ENCODE measurements at regions not wholly inside any gene's neighbourhood (a gene's known extent, or its start where the extent isn't known, plus 50 kb on each side); places are given as distances from the start of the nearest gene placed in this dataset.

DNA sequence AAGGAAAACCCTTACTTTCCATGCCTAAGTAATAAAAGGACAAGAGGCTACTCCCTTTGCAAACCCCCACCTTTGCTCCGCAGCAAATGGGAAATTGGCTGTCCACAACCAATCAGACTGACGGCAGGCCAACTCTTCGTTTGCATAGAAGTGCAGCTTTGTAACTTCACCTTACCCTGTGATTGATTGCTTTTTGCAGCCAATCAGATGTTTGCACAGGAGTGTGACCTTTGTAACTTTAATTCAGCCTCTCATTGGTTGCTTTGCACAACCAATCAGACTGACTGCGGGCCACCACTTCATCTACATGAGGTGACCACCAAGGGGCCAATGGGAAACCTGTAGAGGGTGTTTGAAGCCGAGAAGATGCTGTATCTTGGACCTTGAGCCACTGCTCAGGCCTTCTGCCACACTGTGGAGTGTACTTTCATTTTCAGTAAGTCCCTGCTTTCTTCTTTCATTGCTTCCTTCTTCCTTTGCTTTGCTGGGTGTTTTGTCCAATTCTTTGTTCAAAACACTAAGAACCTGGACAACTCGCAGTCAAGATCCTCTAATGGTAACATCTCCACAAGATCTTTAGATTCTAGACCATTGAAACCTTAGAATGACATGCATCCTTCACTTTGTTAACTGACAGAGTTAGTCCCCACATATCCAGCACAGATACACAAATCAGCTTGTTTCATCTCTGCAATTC is 51.3 kb upstream of the FREM1 start:
- H3K4me3 ChIP-seq (ENCODE audit: low read length) = no peak overlapping the region
- no peaks in the 10 kb centered on the region for H3K4me1 ChIP-seq (ENCODE audit: insufficient read depth, low read length)
- H3K27me3 ChIP-seq (ENCODE audit: insufficient read depth, low read length) = no peaks in the 10 kb centered on the region
- no peaks in the 10 kb centered on the region for H3K9me3 ChIP-seq (ENCODE audit: low read depth, low read length)

DNA sequence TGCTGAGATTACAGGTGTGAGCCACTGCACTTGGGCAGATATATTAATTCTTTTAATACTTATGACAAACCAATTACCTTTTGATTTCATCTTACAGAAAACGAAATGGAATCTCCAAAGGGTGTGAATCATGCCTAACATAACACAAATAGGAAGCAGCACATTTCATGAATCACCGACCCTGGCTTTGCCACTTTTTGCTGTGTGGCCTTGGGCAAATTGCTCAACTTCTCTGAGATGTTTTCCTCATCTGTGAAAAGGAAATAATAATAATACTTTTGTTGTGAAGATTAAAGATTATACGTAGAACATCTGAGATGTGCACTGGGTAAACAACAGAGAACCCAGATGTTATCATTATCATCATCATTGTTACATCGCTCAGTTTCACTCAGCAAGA is 50.7 kb upstream of the FREM1 start:
- no peak overlapping the region for H3K4me3 ChIP-seq (ENCODE audit: low read length)
- no peaks in the 10 kb centered on the region for H3K9me3 ChIP-seq (ENCODE audit: low read depth, low read length)
- H3K4me1 ChIP-seq (ENCODE audit: insufficient read depth, low read length) = no peaks in the 10 kb centered on the region
- H3K27me3 ChIP-seq (ENCODE audit: insufficient read depth, low read length) = no peaks in the 10 kb centered on the region
